ENCODE measurements at regions not wholly inside any gene's neighbourhood (a gene's known extent, or its start where the extent isn't known, plus 50 kb on each side); places are given as distances from the start of the nearest gene placed in this dataset.
"Not testable (repeated sequence)": the region's sequence is repeated elsewhere in the genome, so short reads cannot be mapped to it uniquely, and the experiment has no call there.

GRCh38 chr15:87752250-87752951, 504.1 kb downstream of the NTRK3 start:
- DNase-seq = peak; percentile 68

GRCh38 chr15:87748483-87748882, 508.1 kb downstream of the NTRK3 start:
- no peak for DNase-seq

- DNase-seq = no peak
Measured at GRCh38 chr15:87747087-87747486, 509.5 kb downstream of the NTRK3 start.

GRCh38 chr15:87746333-87746732, 510.2 kb downstream of the NTRK3 start:
- DNase-seq = no peak

GRCh38 chr15:87744815-87745214, 511.7 kb downstream of the NTRK3 start:
- DNase-seq = no peak

DNA sequence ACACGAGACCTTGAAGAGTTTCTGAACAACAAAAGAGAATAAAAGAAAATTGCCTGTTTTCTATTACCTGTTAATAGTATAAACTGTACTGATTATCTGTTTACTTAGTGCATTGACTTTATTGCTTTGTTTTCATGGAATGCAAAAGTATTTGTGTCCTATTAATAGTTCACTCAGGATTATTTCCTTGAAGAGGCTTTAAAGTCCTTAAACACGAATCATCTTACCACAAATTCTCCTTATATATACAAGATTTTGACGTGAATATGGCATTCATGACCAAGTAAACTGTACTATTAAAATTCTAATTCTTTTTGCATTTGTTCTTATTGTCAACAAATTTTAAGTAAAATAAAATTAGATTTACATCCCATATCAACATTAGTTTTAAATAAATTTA, 513.0 kb downstream of the NTRK3 start:
- no peak for DNase-seq

DNA sequence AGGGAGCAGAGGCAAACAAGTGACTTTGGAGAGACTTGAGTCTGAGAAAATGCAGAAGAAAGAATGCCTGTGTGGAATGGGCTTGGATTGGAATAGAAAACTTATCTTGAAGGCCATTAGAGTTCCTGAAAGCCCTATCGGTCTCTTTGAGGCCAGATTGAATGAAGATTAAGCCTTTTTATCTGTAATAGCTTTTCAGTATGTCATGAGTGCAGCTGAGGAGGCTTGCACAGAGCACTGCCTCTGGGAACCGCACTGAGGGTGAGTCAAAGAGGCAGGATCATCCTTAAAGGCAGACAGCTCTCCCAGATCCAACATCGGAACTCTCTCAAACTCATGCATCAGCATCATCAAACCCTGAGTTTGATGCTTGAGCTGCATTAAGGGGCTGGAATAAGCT, 515.2 kb downstream of the NTRK3 start:
- no peak for DNase-seq

DNA sequence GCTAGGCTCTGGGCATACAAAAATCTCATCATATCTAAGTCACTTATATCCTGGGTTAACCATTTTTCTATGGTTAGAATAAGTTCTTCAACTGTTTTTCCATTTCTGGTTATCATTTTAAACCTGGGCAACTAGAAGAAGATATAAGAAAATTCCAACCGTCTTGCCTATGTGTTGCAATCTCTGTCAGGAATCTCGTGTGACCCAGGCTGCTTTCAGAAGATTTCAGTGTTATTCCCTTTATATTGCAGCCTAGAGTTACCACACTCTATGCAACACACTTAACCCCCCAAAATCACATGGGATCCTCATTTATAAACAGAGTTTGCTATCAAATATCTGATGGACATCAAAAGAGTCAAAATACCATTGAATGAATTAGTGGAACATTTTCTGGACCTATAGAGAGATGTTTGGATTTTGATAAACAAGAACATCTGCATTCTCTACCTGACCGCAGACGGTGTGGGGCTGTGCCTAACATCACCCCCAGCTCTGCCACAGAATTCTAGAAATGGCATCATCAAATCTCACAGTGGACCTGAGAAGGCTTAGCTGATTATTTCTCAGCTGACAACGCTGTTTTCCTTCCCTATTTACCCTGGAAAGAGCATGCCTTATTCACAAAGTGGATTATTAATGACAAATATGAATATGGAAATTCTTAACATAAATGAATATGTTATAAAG, 515.7 kb downstream of the NTRK3 start:
- DNase-seq = no peak

GRCh38 chr15:87739866-87740265, 516.7 kb downstream of the NTRK3 start:
- DNase-seq = no peak

GRCh38 chr15:87739081-87739480, 517.5 kb downstream of the NTRK3 start:
- DNase-seq = no peak

- not testable (repeated sequence) for DNase-seq
Measured at GRCh38 chr15:87737460-87737859, 519.1 kb downstream of the NTRK3 start.

DNA sequence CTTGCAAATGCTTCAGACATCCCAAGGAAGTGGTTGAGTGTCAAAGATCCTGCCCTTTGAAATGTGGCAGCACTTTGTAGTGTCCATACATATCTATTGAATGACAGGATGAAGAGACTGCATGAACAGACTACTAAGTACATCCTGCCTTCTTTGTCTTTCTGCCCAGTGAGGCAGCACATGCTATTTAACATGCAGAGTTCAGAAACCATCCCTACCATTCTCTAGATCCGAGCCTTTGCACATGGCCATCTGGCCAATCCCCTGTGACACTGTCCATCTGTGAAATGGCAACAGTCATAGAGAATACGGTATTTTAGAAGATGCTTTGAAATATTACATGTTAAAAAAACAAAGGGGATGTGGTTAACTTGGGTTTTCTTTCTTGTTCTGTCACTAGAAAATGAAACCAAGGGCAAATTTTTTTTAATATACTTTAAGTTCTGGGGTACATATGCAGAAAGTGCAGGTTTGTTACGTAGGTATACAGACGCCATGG, 519.6 kb downstream of the NTRK3 start:
- DNase-seq = no peak

GRCh38 chr15:87736401-87736800, 520.1 kb downstream of the NTRK3 start:
- DNase-seq = no peak

DNA sequence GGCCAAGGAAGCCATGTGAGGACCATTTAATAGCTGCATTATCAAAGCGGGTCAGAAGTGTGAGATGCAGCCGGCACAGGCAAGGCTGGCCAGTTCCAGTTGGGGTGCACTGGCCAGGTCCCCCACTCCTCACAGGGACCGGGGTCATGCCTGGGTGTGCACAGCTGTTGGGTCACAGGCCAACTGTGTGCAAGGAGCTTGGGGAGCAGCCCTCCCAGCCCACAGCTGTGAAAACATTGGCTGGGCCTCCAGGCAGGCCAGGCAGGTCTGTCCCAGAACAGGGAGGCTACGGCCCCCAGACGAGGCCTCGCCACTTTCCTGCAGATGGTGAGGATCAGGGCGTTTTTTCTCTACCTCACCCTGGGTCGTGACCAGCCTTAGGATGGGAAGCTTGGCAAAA, 521.0 kb downstream of the NTRK3 start:
- DNase-seq = no peak

DNA sequence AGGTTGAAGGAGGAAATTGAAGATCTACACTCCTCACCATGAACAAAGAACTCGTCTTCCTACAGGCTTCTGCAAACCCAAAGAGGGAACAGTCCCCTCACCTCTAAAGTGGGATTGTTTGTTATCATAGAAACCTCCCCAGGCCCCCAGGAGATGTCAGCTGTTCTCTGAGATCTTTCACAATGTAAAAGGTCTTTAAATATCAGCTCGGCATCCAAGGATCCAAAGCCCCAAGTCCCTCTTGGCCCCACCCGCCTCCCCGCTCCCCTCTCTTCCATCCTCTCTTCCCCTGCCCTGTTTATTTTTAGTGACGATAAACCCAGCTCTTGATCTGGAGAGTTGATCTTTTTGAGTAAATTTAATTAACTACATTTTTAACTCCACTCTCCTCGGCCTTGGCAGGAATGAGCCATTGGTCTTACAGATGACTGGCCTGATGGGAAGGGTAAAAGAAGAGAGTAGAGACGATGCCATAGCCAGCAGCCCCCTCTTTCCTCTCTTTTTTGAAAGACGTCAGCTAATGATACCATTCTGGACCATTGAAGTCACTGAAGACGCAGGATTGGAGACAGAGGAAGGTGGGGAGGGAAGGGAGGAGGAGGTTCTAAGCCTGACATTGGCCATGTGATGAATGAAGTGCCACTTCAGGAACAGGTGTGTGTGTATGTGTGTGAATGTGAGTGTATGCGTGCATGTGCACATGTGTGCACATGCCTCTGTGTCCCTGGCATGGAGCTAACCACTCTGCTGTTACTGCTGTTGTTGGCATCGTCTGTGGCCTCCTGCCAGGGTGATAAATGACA, 521.8 kb downstream of the NTRK3 start:
- no peak for DNase-seq

- DNase-seq = no peak
Measured at GRCh38 chr15:87733977-87734376, 522.6 kb downstream of the NTRK3 start.

DNA sequence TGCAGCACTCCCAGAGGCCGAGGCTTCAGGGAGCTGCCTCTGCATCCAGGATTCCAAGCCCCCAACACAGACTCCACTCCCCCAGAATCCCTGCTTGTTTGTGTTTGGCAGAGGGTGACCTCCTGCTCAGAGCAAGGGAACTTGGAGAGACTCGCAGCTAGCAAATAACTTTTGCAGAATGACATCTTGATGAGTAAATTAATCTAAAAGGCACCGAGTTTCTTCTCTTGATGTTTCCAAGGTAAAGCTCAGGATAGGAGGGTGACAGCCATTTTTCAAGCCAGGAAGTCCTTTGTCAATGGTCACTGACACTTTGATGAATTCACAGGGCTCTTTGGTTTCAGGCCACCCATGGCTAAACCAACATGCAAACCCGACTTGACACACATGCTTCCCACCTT, 523.0 kb downstream of the NTRK3 start:
- DNase-seq = peak; percentile 87

DNA sequence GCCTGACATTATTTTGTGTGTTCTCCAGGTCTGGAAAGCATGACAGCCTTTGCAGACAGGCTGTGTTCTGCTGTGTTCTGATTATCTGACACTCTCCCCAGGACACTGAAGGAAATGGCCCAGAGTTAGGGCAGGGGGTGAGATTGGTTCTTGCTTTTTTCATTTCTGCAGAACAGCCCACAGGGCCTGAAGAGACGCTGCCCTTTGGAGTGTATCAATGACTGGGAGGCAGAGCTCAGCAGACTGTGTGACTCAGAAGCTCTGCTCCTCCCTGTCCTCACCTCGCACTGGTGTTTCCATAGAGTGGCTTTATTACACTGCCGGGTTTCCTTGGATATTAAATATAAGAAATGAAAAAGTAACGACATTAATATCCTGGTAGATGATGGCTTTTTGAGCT, 523.6 kb downstream of the NTRK3 start:
- no peak for DNase-seq

- no peak for DNase-seq
Measured at GRCh38 chr15:87731630-87732029, 524.9 kb downstream of the NTRK3 start.

DNA sequence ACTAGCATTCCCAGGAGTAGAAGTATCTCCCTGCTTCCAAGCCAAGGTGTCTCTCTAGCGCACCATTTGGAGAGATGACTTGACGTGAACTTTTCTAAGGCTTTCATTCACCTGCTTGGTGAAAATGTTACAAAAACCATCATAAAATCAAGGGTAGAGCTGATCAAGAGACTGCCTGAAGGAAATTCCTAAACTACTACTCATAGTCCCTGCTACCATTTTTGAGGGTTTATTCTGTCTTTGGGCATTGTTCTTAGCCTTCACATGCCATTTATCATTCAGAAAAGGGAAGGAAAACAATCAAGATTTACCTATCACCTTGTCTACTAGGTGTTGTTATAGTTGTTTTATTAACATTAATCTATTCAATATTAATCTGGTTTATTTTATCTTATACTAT, 525.8 kb downstream of the NTRK3 start:
- DNase-seq = no peak

- DNase-seq = no peak
Measured at GRCh38 chr15:87728998-87729397, 527.5 kb downstream of the NTRK3 start.

DNA sequence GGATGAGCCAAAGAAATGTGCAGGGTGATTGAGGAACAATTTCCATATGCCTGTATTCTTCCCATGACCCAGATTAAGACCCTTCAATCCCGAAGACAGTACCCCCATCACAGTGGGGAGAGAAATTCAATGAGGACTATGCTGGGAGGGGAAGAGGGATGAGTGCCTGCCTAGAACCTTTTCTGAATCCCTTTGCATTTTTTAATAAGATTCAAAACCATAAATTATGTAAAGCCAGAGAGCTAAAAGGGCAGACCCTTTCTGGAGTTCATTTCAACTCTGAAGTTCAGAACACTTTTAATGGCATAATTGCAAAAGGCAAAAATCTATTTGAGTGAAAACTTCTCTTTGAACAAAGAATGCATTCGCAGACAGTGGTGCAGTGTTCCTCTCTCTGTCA, 529.5 kb downstream of the NTRK3 start:
- no peak for DNase-seq

- no peak for DNase-seq
Measured at GRCh38 chr15:87724330-87724729, 532.2 kb downstream of the NTRK3 start.

All from renal pelvis (tissue), 1 donor.